Loucy (cell line): ENCODE measurements at regions not wholly inside any gene's neighbourhood (a gene's known extent, or its start where the extent isn't known, plus 50 kb on each side); places are given as distances from the start of the nearest gene placed in this dataset.
A peak's percentile ranks its signal among the peaks of the same experiment; 100 is the strongest.

Experiments used
- CTCF ChIP-seq: fragments of 200-600 bp; sonication (generic); conservative IDR thresholded peaks from 2 replicates; pipeline ENCODE4 v1.5.1; 2014; ENCODE audit warnings: mild to moderate bottlenecking, antibody characterized with exemption, low read length
- EZH2phosphoT487 ChIP-seq: fragments of 200-600 bp; IDR thresholded peaks from 2 replicates; pipeline ENCODE4 v1.6.1; 2018; ENCODE audit warnings: antibody characterized with exemption, mild to moderate bottlenecking, moderate library complexity, borderline replicate concordance

- TF ChIP-seq CTCF (peak; percentile 17; the same call in 1 of the 2 replicates), EZH2phosphoT487 (no peak)
Measured at GRCh38 chr12:124720004-124720680, 143.5 kb downstream of the SCARB1 start.
